Adrenal gland (tissue), 9 donors: ENCODE measurements at regions not wholly inside any gene's neighbourhood (a gene's known extent, or its start where the extent isn't known, plus 50 kb on each side); places are given as distances from the start of the nearest gene placed in this dataset.

Experiments
- DNase-seq, 7 donors: peaks; one replicate each; pipeline ENCODE4 v3.0.0-alpha.2; 2019 to 2020
- H3K27ac ChIP-seq, 5 donors: fragments of 200-600 bp; sonication (generic) in 4 of 5; 1 replicate in 3 of 5; 2 replicates in 2 of 5; pipeline versions ENCODE4 v1.5.1 to v1.8.0; 2016 to 2020; ENCODE audit warnings: mild to moderate bottlenecking in 1 of 5
- H3K27me3 ChIP-seq: fragments of 200-600 bp; 2 replicates; pipeline ENCODE4 v1.8.0; 2021
- H3K36me3 ChIP-seq, 2 donors: fragments of 200-600 bp; replicated peaks in 1 of 2; 1 replicate in 1 of 2; 2 replicates in 1 of 2; pipeline versions ENCODE4 v1.5.1 to v1.8.0; 2018 to 2022
- H3K4me1 ChIP-seq, 2 donors: fragments of 200-600 bp; replicated peaks in 1 of 2; 1 replicate in 1 of 2; 2 replicates in 1 of 2; pipeline versions ENCODE4 v1.5.1 to v1.8.0; 2018 to 2021
- H3K4me3 ChIP-seq, 4 donors: fragments of 200-600 bp; sonication (generic) in 3 of 4; one replicate each; pipeline ENCODE4 v1.5.1; 2016 to 2018
- H3K9me3 ChIP-seq, 3 donors: fragments of 200-600 bp; sonication (generic) in 1 of 3; replicated peaks in 1 of 3; 1 replicate in 2 of 3; 2 replicates in 1 of 3; pipeline versions ENCODE4 v1.5.1 to v1.8.0; 2016 to 2021
- POLR2A ChIP-seq, 2 donors: fragments of 450-650 bp; IDR thresholded peaks; one replicate each; pipeline ENCODE4 v1.6.1; 2017; ENCODE audit warnings: antibody characterized with exemption in 2 of 2, mild to moderate bottlenecking in 2 of 2, moderate library complexity in 1 of 2
- WGBS, 4 donors: extraction: QIAGEN DNeasy Blood & Tissue Kit in 2 of 4; methylation state at CpG; one replicate each; pipeline versions ENCODE4 v1.1.5 to v1.1.7; 2013 to 2017; 5-methylcytosine and 5-hydroxymethylcytosine counted together
- intact Hi-C, 2 donors: fragments of 100-400 bp; cut with DNase I; formaldehyde crosslinking; loops; one replicate each; pipeline versions ENCODE4 v1.14.1 to v1.15.0; 2022 to 2023
- TF ChIP-seq, protein P1 (sequence below), 6 experiments: fragments of 450-650 bp in 4 of 6; fragments of 200-600 bp in 2 of 6; sonication (generic) in 1 of 6; IDR thresholded peaks; 1 replicate in 5 of 6; 2 replicates in 1 of 6; pipeline versions ENCODE4 v1.5.1 to v1.8.0; 2016 to 2021; ENCODE audit warnings: antibody characterized with exemption in 6 of 6, mild to moderate bottlenecking in 2 of 6, moderate library complexity in 1 of 6
- donor health status: healthy with polysubstance abuse.
- donor health status: Bipolar disorder and iron deficiency.
- donor health status: DM: yes; HTN: yes; CAD: no.
- donor health status: DM: no; HTN: no; CAD: no.
- donor health status: DM: no; HTN: no; CAD: no.

DNA sequence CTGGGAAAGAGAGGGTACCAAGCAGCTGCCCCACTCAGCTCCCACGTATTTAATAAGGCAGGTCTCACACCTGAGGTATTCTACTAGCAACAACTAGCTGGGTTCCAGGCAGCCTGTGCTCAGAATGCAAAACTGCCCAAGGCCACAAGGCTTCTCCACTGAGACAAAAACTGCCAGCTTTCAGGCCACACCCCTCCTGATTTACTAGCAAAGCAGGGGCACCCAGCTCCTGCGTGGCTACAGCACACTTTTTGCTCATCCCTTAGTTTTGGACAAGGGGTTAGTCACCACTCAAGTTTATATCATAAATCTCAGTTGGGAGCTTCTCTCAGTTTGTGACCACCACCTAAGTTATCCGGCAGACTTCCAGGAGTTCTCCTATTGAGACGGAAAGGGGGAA, 494.6 kb downstream of the CDH11 start:
- intact Hi-C loops: no loop called here
- H3K27ac ChIP-seq: no peak overlapping the region
- no peaks in the 10 kb centered on the region for H3K36me3 ChIP-seq
- no peak for TF ChIP-seq POLR2A (IDR thresholded peaks at IDR 0.05)
- TF ChIP-seq, protein P1, sequence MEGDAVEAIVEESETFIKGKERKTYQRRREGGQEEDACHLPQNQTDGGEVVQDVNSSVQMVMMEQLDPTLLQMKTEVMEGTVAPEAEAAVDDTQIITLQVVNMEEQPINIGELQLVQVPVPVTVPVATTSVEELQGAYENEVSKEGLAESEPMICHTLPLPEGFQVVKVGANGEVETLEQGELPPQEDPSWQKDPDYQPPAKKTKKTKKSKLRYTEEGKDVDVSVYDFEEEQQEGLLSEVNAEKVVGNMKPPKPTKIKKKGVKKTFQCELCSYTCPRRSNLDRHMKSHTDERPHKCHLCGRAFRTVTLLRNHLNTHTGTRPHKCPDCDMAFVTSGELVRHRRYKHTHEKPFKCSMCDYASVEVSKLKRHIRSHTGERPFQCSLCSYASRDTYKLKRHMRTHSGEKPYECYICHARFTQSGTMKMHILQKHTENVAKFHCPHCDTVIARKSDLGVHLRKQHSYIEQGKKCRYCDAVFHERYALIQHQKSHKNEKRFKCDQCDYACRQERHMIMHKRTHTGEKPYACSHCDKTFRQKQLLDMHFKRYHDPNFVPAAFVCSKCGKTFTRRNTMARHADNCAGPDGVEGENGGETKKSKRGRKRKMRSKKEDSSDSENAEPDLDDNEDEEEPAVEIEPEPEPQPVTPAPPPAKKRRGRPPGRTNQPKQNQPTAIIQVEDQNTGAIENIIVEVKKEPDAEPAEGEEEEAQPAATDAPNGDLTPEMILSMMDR (IDR thresholded peaks at IDR 0.05): no peak
- no peak for DNase-seq
- 62 to 79% (median 76%) methylated on average over 3 to 4 of the region's 4 CpGs for WGBS, 4 donors
- H3K4me1 ChIP-seq: no peaks in the 10 kb centered on the region
- no peaks in the 10 kb centered on the region for H3K9me3 ChIP-seq
- no peak overlapping the region for H3K4me3 ChIP-seq
- no peaks in the 10 kb centered on the region for H3K27me3 ChIP-seq

DNA sequence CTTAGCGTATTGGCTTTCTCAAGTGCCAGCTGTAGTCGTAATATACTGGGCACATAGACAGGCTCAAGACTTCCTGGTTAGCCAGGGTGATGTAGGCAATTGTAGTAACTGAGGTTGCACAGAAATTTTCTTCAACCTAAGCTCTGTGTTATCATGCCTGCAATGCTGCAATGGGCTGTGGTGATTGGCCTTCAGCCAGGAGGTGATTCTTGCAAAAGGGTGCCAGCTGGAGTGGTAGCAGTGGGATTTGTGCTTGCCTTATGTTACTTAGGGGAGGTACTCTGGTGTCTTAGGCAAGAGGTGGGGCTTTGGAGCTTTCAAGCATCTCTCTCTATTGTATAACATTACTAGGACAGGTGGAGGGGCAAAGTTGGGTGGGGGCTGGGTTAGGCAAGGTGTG, 495.1 kb downstream of the CDH11 start:
- WGBS, 4 donors: 93 to 100% (median 96%) methylated on average over 2 of the region's 2 CpGs
- Histone ChIP-seq H3K27me3 (no peaks in the 10 kb centered on the region), H3K9me3 (no peaks in the 10 kb centered on the region), H3K4me3 (no peak overlapping the region), H3K4me1 (no peaks in the 10 kb centered on the region), H3K36me3 (no peaks in the 10 kb centered on the region), H3K27ac (no peak overlapping the region)
- intact Hi-C loops: no loop called here
- no peak for DNase-seq
- TF ChIP-seq, protein P1 (IDR thresholded peaks at IDR 0.05): no peak
- no peak for TF ChIP-seq POLR2A (IDR thresholded peaks at IDR 0.05)

DNA sequence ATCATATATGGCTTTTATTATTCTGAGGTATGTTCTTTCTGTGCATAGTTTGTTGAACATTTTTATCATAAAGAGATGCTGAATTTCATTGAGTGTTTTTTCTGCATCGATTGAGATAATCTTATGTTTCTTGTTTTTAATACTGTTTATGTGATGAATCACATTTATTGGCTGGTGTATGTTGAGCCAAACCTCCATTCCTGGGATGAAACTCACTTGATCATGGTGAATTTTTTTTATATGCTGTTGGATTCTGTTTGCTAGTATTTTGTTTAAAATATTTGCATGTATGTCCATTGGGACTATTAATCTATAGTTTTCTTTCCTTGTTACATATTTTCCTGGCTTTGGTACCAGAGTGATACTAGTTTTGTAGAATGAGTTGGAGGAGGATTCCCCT, 500.2 kb downstream of the CDH11 start:
- no peak for DNase-seq
- H3K4me1 ChIP-seq: no peaks in the 10 kb centered on the region
- no peak for TF ChIP-seq POLR2A (IDR thresholded peaks at IDR 0.05)
- TF ChIP-seq, protein P1 (IDR thresholded peaks at IDR 0.05): no peak
- 53 to 82% (median 73%) methylated on average over 1 of the region's 1 CpG for WGBS, 4 donors
- H3K9me3 ChIP-seq: no peaks in the 10 kb centered on the region
- no peak overlapping the region for H3K4me3 ChIP-seq
- no peaks in the 10 kb centered on the region for H3K36me3 ChIP-seq
- H3K27me3 ChIP-seq: no peaks in the 10 kb centered on the region
- no peak overlapping the region for H3K27ac ChIP-seq
- intact Hi-C loops: no loop called here

DNA sequence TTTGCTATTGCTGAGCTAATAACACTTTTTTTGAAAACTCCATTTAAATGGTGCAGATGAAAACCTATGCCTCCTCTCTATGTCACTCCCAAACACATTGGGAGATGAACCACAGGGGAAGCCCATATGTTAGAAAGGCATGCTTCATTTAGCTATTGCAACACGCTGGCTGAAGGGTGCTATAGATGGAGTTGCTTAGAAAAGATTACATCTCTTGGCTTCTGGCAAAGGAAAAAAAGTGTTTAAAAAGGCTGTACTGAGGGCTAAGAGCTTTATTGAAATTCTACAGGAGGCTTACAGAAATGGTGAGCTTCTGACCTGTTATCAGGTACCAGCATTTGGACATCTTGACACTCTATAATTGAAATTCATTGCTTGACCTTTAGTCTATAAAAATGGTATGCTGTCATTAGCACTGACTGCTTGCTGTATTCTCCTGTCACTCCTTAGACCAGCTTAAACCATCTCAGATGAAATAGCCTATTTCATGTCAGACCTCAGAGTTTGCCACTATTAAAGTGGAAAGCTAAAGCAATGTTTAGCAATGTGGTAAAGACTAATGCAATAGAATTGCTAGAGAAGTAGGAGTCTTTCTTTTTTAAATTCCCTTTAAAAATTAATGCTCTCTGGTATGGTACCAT, 503.9 kb downstream of the CDH11 start:
- no peak overlapping the region for H3K27ac ChIP-seq

More for the DNA sequence above, 503.9 kb downstream of the CDH11 start:
- TF ChIP-seq POLR2A (IDR thresholded peaks at IDR 0.05): no peak
- TF ChIP-seq, protein P1 (IDR thresholded peaks at IDR 0.05): no peak
- WGBS, 4 donors: 57 to 78% (median 62%) methylated on average over 1 of the region's 1 CpG
- Histone ChIP-seq H3K9me3 (no peaks in the 10 kb centered on the region), H3K27me3 (no peaks in the 10 kb centered on the region), H3K36me3 (no peaks in the 10 kb centered on the region), H3K4me1 (no peaks in the 10 kb centered on the region), H3K4me3 (no peak overlapping the region)
- intact Hi-C loops: no loop called here
- no peak for DNase-seq
